ENCODE measurements at regions not wholly inside any gene's neighbourhood (a gene's known extent, or its start where the extent isn't known, plus 50 kb on each side); places are given as distances from the start of the nearest gene placed in this dataset.

DNA sequence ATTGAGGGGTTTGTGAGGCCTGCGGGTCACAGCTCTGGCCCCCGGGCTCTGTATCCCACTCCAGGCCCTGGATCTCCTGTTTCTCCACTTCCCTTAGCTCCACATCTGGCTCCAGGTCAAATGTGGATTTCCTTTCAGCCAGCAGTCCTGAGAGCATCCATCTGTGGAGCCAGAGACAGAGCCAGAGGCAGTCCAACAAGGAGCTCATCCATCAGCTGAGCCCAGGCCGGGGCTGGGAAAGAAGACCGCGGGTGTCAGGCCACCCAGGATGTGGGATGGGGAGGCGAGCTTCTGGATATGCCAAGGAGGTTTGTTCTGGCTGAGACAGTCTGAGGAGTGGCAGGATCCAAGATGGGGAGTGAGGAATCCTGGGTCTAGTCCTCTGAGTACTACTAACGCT, 91.7 kb downstream of the EFNB1 start:
- no peak for DNase-seq (ENCODE audit: low spot score)

DNA sequence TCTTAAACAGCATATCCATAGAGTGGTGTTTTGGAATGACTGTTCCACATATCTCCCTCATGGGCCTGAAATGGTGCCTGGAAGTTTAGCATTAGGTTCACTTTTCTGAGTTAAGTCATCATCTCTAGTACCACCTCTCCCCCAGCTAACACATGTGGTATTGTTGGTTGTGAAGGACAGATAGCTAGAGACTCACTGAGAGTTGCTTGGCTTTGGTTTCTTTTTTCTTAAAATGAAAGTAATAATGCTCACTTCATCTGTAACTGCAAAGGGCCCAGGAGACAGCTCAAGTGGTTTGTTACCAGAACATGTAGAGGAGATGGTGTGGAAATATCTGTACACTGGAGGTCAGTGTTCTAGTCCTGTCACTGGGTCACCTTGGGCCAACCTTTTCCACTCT, 90.9 kb downstream of the EFNB1 start:
- no peak for DNase-seq (ENCODE audit: low spot score)

DNA sequence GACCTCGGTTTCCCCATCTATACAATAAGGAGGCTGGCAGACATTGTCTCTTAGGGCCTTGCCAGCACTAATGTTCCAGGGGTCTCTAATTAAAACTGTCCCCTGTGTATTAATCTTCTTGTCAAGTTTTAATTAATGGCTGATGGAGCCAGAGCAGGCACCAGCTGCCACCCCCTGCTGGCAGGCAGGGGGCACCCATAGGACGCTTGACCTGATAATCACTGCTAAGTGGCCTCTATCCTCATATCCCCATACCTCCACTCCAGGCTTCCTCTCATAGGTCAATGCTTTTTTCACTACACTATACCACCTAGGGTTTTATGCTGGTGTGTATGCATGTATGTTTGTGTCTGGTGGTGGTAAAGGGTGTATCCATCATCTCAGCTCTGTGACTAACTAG, 89.4 kb downstream of the EFNB1 start:
- no peak for DNase-seq (ENCODE audit: low spot score)

DNA sequence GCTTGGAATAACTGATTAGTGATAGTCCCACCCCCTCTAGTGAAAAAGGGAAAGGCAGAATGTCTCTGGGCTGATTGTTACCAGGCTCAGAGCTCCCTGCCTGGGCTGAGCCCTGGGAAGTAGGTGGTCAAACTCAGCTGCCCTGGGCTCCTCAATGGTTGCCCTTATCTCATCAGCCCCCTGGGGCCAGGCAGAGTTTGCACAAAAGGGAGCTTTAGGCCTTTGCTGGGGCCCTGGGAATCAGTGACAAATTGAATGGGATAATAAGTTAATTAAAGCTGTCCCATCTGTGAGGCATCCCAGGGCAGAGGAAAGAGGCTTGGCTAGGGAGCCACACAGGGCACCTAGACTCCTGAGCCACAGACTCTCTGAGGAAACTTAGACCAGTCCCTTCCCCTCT, 89.0 kb downstream of the EFNB1 start:
- DNase-seq (ENCODE audit: low spot score): no peak

DNA sequence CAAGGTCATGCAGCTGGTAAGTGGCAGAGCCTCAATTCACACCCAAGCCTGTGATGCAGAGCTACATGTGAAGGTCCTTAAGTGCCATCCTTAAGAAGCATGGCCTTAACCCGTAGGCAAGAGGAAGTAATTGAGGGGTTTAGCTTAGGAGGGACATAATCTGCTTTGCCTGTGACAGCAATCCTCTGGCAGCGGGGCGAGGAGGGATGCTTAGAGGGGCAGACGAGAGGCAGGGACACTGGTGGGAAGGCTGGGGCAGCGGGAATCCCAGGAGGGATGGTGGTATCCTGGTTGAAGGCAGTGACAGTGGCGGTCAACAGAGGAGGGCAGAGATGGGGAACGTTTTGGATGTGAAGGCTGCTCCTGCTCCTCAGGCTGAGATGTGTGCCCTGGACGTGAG, 88.1 kb downstream of the EFNB1 start:
- no peak for DNase-seq (ENCODE audit: low spot score)

DNA sequence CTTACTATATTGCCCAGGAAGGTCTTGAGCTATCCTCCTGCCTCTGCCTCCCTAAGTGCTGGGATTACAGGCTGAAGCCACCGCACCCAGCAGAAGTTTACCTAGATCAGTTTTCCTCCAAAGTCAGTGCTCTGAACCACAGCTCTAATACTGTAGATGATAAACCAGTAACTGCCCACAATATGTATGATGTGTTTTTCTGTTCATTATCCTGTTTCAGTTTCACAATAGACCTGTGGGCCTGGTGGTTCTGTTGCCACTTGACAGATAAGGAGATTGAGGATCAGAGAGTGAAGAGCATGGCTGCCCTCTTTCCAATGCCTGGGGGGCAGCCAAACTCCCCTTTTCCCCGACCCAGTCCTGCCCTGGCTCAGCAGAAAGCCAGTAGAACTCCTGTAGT, 87.0 kb downstream of the EFNB1 start:
- DNase-seq (ENCODE audit: low spot score): no peak

DNA sequence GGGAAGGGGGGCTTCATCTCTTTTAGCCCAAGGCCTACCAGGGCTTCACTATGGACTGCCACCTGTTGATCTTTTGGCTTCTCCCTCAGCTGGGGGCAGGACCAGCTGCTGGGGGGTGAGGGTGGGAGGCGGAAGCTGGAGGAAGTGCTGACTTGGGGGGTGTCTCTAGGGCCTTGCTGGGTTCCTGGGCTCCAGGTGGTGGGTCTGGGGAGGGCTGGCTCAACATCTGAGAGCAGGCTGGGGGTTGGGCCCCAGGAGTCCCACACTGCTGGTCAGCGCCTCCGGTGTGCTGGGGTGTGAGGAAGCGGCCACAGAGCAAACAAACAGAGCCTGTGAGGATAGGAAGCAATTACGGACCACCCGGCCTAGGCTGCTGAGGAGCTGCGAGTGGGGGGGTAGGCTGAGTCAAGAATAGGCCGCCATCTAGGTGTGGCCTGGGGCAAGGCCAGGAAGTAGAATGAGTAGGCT, 85.7 kb downstream of the EFNB1 start:
- no peak for DNase-seq (ENCODE audit: low spot score)

DNA sequence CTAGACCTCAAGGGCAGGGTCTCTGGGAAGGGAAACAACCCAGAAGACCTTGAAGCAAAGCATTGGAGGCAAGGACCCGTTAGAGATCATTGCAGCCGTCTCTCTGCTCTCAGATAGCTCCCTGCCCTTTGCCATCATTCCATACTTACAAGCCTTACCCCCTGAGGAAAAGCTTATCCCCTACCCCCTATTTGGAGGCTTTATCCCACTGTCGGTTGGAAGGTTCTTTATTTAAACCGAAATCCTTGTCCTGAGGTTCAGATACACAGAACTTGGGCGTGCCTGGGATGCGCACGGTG, 84.4 kb downstream of the EFNB1 start:
- DNase-seq (ENCODE audit: low spot score): no peak

DNA sequence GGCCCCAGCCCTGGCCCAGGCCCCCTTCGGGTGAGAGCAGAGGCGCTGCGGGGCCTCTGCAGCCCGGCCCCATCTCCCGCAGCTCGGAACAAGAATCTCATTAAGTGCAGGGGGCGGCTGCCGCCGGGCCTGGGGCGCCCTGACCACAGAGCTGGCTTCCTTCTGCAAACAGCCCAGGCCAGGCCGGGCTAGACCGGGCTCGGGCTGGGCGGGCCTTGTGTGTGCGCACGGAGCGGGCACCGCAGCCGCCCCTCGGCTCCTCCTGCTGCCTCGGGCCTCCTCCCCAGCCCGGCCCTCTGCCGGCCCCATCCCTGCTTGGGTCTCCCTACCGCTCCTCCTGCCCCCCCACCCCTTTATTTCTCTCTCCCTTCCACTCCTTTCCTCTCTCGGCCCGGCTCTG, 83.3 kb downstream of the EFNB1 start:
- no peak for DNase-seq (ENCODE audit: low spot score)

DNA sequence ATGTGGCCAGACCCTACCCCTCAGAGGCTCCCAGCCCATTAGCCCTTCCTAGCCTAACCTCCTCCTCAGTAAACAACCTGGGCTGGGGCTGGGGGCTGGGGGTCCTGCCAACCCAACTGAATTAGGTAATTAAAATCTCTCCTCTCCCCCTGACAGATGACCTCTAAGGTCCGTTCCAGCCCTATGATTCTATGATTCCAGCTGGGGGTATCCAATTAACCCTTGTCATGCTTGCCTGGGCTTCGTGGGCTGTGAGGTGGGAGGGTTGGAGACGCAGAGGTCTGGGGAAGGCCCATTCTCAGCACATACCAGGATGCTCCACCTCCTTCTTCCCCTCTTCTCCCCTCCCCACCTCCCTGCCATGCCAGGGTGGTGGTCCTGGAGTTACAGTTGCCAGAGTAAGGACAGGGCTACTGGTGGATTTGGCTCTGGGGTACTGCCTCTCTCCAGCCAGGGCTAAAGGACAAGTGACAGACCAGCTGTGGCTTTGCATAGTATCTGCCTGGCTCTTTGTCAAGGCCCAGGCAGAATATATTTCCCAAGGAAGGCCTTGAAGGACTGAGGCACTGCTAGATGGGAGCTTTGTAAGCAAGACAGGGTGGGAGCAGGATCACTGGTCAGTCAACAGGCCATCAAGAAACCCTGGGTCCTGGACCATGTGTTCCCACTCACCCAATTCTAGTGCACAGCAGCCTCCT, 82.1 kb downstream of the EFNB1 start:
- no peak for DNase-seq (ENCODE audit: low spot score)

DNA sequence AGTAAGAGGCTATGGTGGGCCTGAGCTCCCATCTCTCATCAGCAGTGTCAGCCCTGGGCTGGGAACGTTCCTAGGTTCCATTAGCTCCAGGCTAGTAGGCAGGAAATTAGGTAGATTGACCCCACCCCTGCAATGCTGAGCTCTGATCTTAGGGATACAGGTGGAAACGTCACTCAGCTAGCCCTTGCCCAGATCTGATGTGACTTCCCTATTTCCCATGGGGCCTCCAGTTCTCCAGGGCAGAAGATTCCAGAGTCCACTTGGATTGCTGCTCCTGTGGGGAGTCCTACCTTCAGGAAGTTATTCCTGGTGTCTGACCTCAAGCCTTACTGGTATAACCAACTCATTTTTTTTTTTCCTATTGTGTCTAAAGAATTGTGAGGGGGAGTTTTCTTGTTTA, 81.1 kb downstream of the EFNB1 start:
- DNase-seq (ENCODE audit: low spot score): no peak

DNA sequence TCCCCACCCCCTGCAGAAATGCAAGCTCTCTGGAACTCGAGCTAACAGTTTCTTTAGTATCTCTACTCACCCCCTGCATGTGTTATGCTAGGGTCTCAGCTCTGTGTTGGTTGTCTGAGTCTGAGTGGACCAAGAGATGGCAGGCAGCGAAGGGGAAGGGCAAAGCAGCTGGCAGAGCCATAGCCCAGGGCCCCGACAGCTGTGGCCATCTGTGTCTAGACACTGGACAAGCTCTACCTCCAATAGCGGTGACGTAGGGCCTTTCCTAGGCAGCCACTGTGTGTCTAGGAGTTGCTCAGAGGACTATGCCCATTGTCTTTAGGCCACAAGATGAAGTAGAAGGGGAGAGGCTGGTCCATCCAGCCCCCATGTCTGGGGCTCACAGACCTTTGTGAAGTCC, 79.2 kb downstream of the EFNB1 start:
- no peak for DNase-seq (ENCODE audit: low spot score)

DNA sequence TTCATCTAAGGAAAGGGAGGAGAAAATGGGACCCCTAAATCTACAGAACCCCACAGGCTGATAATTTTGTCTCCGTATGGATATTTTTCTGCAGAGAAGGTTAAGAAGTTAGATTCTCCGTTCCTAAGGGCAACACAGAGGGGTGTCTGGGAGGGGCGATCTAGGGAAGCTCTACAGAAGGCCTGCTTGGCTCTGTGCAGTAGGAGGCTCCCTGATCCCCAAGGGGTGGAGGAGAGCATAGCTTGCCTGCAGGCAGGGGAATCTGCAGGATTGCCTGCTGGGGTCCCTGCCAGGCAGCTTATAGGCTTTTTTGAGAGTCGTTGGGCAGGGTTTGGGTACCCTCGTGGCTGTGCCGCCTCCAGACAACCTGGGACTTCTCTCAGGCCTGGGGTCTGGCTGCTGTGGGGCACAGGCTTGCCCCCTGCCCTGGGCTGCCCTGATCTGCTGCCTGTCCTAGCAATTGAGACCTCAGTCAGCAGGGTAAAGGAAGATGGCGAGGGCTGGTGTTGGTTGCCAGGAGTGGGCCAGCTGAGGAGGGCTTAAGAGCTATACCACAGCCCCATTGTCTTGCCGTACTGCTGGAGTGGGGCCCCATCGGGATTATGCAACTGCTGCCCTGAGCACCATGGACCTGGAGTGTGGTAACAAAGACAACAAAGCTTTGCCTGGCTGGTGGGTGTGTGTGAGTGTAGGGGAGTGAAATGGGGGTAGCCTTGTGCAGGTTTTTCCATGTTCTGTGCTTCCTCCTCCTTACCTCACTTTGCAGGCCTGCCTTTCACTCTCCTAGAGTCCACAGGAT, 74.1 kb downstream of the EFNB1 start:
- DNase-seq (ENCODE audit: low spot score): no peak

DNA sequence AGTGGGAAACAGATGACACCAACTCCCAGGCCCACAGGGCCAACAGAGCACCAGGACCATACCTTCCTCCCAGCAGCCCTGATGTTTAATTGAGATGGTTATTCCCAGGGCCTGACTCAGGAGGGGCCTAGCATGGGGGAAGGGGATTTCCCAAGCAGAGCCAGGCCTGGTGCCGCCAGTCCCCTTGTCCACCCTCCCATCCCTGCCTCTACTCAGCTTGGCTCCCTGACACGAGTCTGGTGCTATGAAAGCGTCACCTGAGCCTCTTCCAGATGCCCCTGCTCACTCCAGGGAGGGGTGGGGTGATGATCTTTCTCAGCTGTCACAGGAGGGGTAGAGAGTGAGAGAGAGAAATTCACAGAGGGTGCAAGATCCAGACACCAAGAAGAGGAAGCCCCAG, 72.7 kb downstream of the EFNB1 start:
- no peak for DNase-seq (ENCODE audit: low spot score)

DNA sequence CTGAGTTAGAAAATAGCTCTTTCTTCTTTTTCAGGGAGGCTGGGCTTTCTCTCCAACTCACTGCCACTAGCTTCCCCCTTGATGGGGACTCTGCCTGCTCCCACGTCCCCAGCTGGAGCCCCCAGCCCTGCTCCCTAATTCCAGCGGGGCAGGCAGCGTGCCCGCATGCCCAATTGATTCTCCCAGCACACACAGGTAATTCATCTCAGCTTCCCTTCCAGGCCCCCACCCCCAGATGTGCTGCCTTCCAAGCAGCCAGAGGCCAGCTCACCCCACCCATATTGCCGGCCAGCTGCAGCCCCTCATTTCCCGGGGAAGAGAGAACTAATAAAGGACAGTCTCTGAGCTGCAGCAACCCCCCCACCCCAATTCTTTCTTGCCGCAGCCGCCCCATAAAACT, 69.8 kb downstream of the EFNB1 start:
- DNase-seq (ENCODE audit: low spot score): no peak

DNA sequence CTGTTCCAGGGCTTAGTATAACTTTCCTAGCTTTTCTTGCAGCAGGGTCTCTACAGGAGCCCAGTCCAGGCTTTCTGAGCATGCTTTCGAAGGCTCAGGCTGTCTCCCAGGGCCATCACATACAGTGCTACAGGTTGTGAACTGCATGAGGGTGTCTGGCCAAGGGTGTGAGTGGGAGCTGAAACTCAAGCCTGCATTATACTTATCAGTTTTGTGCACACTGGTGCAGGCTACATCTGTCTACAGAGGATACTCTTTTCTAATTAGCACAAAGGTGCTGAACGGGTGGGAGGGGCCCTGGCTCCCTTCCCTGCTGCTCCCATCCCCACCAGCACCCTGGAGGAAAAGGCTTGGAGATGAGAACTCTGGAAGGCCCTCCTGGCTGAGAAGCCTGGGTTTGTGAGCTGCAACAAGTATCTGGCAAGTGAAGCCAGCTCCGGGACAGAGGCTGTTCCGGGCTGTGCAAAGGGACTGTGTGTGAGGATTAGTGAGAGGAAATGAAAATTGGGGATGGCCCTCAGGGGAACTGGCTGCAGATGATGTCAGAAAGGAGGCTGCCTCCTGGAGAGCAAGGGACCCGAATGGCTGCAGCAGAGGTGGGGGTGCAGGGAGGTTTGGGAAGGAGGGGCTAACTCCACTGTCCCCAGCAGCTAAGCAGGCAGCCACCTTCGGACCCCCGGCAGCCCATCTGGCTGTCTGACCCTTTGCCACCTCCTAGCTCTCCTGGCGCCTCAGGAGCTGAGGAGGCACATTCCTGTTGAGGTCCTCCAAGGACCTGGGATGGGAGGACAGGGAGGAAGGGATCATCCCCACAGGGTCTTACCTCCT, 68.5 kb downstream of the EFNB1 start:
- DNase-seq (ENCODE audit: low spot score): no peak

DNA sequence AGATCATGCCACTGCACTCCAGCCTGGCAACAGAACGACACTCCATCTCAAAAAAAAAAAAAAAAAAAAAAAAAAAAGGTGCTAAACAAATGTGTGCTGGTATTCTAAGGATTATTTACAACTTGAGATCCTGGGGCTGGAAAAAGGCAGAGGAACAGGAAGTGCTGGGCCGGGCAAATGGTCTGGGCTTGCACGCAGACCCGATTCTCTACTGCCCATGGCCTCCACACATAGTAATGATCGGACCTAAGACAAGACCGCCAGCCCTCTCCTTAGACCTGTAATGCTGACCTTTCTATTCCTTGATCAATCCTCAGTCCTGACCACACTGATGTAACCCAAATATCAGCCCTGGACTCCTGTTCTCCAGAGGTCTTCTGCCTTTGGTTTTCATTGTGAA, 67.8 kb downstream of the EFNB1 start:
- DNase-seq (ENCODE audit: low spot score): no peak

DNA sequence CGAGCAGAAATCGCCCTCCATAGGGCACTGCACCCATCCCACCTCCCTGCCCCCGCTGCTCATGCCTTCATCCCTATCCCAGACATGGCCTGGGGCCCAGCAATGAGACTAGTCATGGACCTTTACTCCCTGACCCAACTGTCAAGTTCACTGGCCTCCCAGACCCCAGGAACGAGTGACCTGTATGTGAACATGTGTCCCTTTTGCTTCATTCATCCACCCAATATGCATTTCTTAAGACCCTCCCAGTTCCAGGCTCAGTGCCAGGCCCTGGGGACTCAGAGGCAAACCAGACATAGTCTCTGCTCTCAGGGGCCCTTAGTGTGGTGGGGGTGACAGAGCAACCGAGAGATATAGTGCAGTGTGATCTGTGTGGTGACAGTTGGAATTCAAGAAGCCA, 67.0 kb downstream of the EFNB1 start:
- no peak for DNase-seq (ENCODE audit: low spot score)

DNA sequence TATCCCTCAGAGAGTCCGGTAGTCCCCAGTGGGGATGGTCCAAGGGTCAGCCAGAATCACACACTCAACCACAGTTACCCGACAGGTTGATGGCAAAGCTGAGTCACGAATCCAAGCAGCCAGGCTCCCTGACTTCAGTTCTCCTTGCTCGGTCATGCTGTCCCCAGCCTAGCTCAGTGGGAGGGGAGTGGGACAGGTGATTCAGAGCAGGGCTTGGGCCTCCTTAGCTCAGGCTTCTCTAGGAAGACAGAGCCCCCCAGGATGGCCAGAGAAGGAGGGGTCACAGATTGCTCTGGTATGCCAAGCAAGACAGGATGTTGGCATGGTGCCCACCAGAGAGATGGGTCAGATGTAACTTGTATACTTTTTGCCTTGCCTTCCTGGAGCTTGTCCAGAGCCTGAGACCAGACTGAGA, 66.5 kb downstream of the EFNB1 start:
- DNase-seq (ENCODE audit: low spot score): no peak

DNA sequence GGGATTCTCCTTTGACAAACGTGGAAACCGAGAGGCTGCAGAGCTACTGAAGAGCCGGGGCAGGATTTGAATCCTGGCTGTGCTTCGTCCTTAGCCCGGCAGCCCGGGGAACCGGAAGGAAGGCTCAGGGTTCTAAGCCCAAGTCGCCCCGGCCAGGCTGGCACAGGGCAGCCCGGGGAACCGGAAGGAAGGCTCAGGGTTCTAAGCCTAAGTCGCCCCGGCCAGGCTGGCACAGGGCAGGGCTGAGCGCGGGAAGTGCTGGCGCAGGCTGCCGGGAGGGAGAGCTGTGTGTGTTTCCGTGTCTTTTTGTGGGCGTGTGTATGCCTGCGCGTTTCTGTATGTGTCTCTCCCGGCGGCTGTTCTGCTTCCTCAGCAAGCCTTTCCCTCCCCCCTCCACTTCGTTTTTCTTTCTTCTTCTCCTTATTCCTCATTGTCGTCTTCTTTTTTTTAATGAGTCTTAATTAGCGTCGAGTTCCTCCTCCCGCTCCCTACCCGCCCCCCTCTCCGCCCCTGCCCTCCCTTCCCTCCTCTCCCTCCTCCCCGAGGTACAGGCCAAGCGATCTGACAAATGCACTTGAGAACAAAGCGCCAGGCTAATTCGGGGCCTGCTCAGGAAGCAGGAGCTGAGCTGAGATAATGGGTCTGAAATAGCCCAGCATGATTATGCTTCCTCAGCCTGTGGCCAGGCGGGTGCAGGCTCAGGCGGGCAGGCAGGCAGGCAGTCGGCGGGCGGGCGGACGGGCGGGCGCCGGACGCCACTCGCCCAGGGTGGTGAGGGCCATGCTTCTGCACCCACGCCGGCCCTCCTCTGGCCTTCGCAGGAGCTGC, 65.9 kb downstream of the EFNB1 start:
- no peak for DNase-seq (ENCODE audit: low spot score)

DNA sequence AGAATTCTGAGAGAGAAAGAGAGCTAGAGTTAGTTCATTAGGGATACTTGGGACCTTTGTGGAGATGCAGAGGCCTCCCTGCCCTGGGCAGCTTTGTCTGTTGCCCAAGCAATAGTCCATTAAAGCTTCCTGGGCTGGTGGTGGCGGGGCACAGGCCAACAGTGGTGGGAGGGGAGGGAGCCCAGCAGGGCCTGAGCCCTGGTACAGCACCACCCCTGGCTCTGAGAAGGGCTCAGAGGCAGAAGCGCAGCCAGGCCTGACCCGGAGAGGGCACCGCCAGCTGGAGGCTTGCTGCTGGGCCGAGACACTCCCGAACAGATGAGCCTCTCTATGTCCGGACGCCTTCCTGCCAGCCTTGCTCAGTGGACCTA, 65.3 kb downstream of the EFNB1 start:
- no peak for DNase-seq (ENCODE audit: low spot score)

DNA sequence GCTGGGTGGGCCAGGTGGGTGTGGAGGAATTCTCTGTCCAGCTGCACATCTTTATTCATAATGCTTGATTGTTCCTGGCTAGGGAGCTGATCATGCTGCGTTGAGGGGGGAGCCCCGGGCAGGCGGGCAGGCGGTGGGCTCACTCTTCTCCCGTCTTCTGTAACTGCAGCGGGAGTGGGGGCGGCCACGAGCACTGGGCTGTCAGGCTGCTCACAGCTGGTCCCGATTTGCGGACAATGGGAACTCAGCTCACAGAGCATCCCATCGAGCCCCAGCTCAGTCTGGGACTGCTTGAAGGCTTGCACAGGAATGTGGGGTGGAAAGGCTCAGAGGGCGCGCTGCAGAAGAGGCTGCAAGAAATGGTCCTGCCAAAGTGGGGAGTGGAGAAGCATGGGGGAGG, 63.8 kb downstream of the EFNB1 start:
- no peak for DNase-seq (ENCODE audit: low spot score)
